ENCODE measurements at regions not wholly inside any gene's neighbourhood (a gene's known extent, or its start where the extent isn't known, plus 50 kb on each side); places are given as distances from the start of the nearest gene placed in this dataset.

GRCh38 chr5:104754311-104754995 lies 1191.9 kb upstream of the NUDT12 start:
- no peak for DNase-seq

GRCh38 chr5:104751969-104752368 lies 1189.4 kb upstream of the NUDT12 start:
- no peak for DNase-seq

- DNase-seq = no peak
Observed at GRCh38 chr5:104739905-104740304, 1177.3 kb upstream of the NUDT12 start.

- DNase-seq = no peak
Observed at GRCh38 chr5:104739503-104739902, 1176.9 kb upstream of the NUDT12 start.

- DNase-seq = no peak
Observed at GRCh38 chr5:104736073-104736472, 1173.5 kb upstream of the NUDT12 start.

GRCh38 chr5:104734046-104734445 lies 1171.5 kb upstream of the NUDT12 start:
- DNase-seq = no peak

GRCh38 chr5:104733063-104733669 lies 1170.6 kb upstream of the NUDT12 start:
- DNase-seq = no peak

- no peak for DNase-seq
Observed at GRCh38 chr5:104731331-104731730, 1168.7 kb upstream of the NUDT12 start.

- no peak for DNase-seq
Observed at GRCh38 chr5:104708027-104708426, 1145.4 kb upstream of the NUDT12 start.

GRCh38 chr5:104706600-104706999 lies 1144.0 kb upstream of the NUDT12 start:
- DNase-seq = no peak

GRCh38 chr5:104702212-104702611 lies 1139.6 kb upstream of the NUDT12 start:
- DNase-seq = no peak

GRCh38 chr5:104699438-104699837 lies 1136.8 kb upstream of the NUDT12 start:
- no peak for DNase-seq

GRCh38 chr5:104661256-104661655 lies 1098.7 kb upstream of the NUDT12 start:
- no peak for DNase-seq

- no peak for DNase-seq
Observed at GRCh38 chr5:104659497-104659896, 1096.9 kb upstream of the NUDT12 start.

- DNase-seq = no peak
Observed at GRCh38 chr5:104652271-104652861, 1089.8 kb upstream of the NUDT12 start.

GRCh38 chr5:104650313-104651055 lies 1087.9 kb upstream of the NUDT12 start:
- no peak for DNase-seq

- no peak for DNase-seq
Observed at GRCh38 chr5:104646416-104646815, 1083.8 kb upstream of the NUDT12 start.

- DNase-seq = no peak
Observed at GRCh38 chr5:104643320-104643719, 1080.7 kb upstream of the NUDT12 start.

GRCh38 chr5:104635227-104635626 lies 1072.6 kb upstream of the NUDT12 start:
- DNase-seq = no peak

- DNase-seq = no peak
Observed at GRCh38 chr5:104628911-104629310, 1066.3 kb upstream of the NUDT12 start.

- no peak for DNase-seq
Observed at GRCh38 chr5:104626122-104626521, 1063.5 kb upstream of the NUDT12 start.

GRCh38 chr5:104612005-104612404 lies 1049.4 kb upstream of the NUDT12 start:
- DNase-seq = no peak

- DNase-seq = no peak
Observed at GRCh38 chr5:104611135-104611767, 1048.7 kb upstream of the NUDT12 start.
